ENCODE measurements at regions not wholly inside any gene's neighbourhood (a gene's known extent, or its start where the extent isn't known, plus 50 kb on each side); places are given as distances from the start of the nearest gene placed in this dataset.
"Not testable (repeated sequence)": the region's sequence is repeated elsewhere in the genome, so short reads cannot be mapped to it uniquely, and the experiment has no call there.

- no peak for DNase-seq
These were observed 83.6 kb upstream of the LHX5 start for GRCh38 chr12:113555226-113555625.

- no peak for DNase-seq
These were observed 81.1 kb upstream of the LHX5 start for GRCh38 chr12:113552760-113553159.

- DNase-seq = no peak
These were observed 79.9 kb upstream of the LHX5 start for GRCh38 chr12:113551563-113551962.

GRCh38 chr12:113548467-113548866 lies 76.8 kb upstream of the LHX5 start:
- no peak for DNase-seq

GRCh38 chr12:113546916-113547863 lies 75.5 kb upstream of the LHX5 start:
- DNase-seq = no peak

- DNase-seq = no peak
These were observed 66.0 kb upstream of the LHX5 start for GRCh38 chr12:113537751-113538087.

GRCh38 chr12:113537046-113537750 lies 65.5 kb upstream of the LHX5 start:
- no peak for DNase-seq

GRCh38 chr12:113535100-113535499 lies 63.4 kb upstream of the LHX5 start:
- DNase-seq = no peak

GRCh38 chr12:113534555-113534954 lies 62.9 kb upstream of the LHX5 start:
- no peak for DNase-seq

- no peak for DNase-seq
These were observed 62.2 kb upstream of the LHX5 start for GRCh38 chr12:113533842-113534375.

- DNase-seq = no peak
These were observed 60.6 kb upstream of the LHX5 start for GRCh38 chr12:113532292-113532691.

GRCh38 chr12:113531073-113531472 lies 59.4 kb upstream of the LHX5 start:
- DNase-seq = not testable (repeated sequence)

GRCh38 chr12:113528606-113529293 lies 57.1 kb upstream of the LHX5 start:
- no peak for DNase-seq

- DNase-seq = no peak
These were observed 53.4 kb upstream of the LHX5 start for GRCh38 chr12:113525066-113525465.

- DNase-seq = no peak
These were observed 52.8 kb upstream of the LHX5 start for GRCh38 chr12:113524495-113524894.

- no peak for DNase-seq
These were observed 50.0 kb upstream of the LHX5 start for GRCh38 chr12:113521708-113522107.

Measured in fibroblast of upper back skin (primary cell).